Activated T-helper 17 cell treated with anti-CD3 and anti-CD28 coated beads, Interleukin-2, amount 50 U/mL, for 72 hours (primary cell): ENCODE measurements at regions not wholly inside any gene's neighbourhood (a gene's known extent, or its start where the extent isn't known, plus 50 kb on each side); places are given as distances from the start of the nearest gene placed in this dataset.
"Not testable (repeated sequence)": the region's sequence is repeated elsewhere in the genome, so short reads cannot be mapped to it uniquely, and the experiment has no call there.

Source experiments
- ATAC-seq: fragments of 150-1000 bp; cut with Tn5 transposase; replicated peaks from 2 replicates; pipeline ENCODE4 v1.10.0; 2021; ENCODE audit warnings: mild to moderate bottlenecking, moderate library complexity
- H3K27ac Mint-ChIP-seq: one replicate; pipeline ENCODE4 v1.8.0; 2022; ENCODE audit warnings: mixed read lengths
- H3K27me3 Mint-ChIP-seq: one replicate; pipeline ENCODE4 v1.8.0; 2022; ENCODE audit warnings: mixed read lengths
- H3K36me3 Mint-ChIP-seq: one replicate; pipeline ENCODE4 v1.8.0; 2022; ENCODE audit warnings: low read depth, mild to moderate bottlenecking, mixed read lengths
- H3K4me1 Mint-ChIP-seq: one replicate; pipeline ENCODE4 v1.8.0; 2022; ENCODE audit warnings: mixed read lengths
- H3K4me3 Mint-ChIP-seq: one replicate; pipeline ENCODE4 v1.8.0; 2022; ENCODE audit warnings: mild to moderate bottlenecking, mixed read lengths
- H3K9me3 Mint-ChIP-seq: one replicate; pipeline ENCODE4 v1.8.0; 2022; ENCODE audit warnings: mixed read lengths

DNA sequence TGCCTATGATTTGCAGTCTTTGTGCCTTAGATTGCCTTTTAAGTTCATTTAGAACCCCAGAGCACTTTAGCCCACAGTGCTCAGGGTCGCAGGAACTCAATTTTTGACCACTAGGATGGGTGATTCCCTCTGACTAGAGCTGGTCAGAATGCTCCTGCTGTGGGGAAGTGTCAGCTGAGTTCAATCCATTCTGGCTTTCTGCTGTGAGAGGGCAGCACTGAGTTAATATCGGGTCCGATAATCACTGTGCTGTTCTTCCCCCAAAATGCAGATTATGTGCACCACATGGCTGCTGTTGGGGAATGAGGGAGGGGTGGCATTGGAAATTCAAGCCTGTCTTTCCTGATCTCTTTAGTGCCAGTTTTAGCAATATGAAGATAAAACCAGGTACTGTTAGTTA, 886.4 kb downstream of the DNAJB9 start:
- Mint-ChIP-seq H3K9me3 (peaks cover 14% of the 10 kb centered on the region), H3K4me3 (no peak overlapping the region), H3K27me3 (no peaks in the 10 kb centered on the region), H3K27ac (no peak overlapping the region), H3K36me3 (no peaks in the 10 kb centered on the region), H3K4me1 (no peaks in the 10 kb centered on the region)
- ATAC-seq: no peak

GRCh38 chr7:109460296-109460695, 890.6 kb downstream of the DNAJB9 start:
- H3K4me3 Mint-ChIP-seq: no peak overlapping the region
- no peak for ATAC-seq
- H3K27me3 Mint-ChIP-seq: no peaks in the 10 kb centered on the region

DNA sequence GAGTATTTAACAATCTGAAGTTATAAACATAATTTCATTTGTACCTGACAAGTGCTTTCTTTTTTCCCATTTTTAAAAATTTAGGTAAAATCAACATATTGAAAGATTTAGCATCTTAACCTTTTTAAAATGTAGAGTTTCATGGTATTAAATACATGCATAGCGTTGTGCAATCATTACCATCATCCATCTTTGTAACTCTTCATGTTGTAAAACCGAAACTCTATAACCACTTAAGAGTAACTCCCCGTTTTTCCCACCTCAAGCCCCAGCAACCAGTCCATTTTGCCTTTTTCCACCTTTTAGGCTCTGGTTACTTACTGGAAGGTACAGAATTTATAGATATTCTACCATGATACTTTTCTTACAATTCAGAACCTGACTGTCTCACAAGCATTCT, 892.5 kb downstream of the DNAJB9 start:
- no peak overlapping the region for H3K27ac Mint-ChIP-seq
- peaks cover 4% of the 10 kb centered on the region for H3K9me3 Mint-ChIP-seq

More at GRCh38 chr7:109460296-109460695, 890.6 kb downstream of the DNAJB9 start:
- Mint-ChIP-seq H3K4me1 (no peaks in the 10 kb centered on the region), H3K27ac (no peak overlapping the region), H3K36me3 (no peaks in the 10 kb centered on the region), H3K9me3 (peaks cover 4% of the 10 kb centered on the region)

GRCh38 chr7:109467729-109468128, 898.1 kb downstream of the DNAJB9 start:
- not testable (repeated sequence) for H3K4me3 Mint-ChIP-seq, ATAC-seq, H3K9me3 Mint-ChIP-seq, H3K27ac Mint-ChIP-seq, H3K36me3 Mint-ChIP-seq, H3K27me3 Mint-ChIP-seq, H3K4me1 Mint-ChIP-seq

More for the DNA sequence above, 892.5 kb downstream of the DNAJB9 start:
- Mint-ChIP-seq H3K4me1 (no peaks in the 10 kb centered on the region), H3K4me3 (no peak overlapping the region), H3K36me3 (no peaks in the 10 kb centered on the region), H3K27me3 (no peaks in the 10 kb centered on the region)
- ATAC-seq: no peak

DNA sequence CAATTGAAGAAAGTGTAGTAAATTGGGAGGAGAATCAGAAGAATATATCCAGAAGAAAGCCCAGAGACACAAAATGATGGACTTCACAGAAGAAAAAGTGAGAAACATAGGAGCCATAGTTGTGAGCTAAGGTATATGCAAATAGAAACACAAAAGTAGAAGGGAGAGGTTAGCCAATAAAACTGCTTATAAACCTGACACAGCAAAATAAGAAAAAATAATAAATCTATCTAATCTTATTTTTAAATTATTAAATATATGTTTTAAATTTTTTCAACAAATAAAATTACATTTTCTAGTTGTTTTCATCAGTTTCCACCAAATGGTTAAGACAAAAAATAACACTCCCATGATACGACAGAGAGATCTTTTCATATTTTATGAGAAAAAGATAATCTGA, 903.5 kb downstream of the DNAJB9 start:
- H3K27ac Mint-ChIP-seq: no peak overlapping the region
- ATAC-seq: no peak
- H3K27me3 Mint-ChIP-seq: no peaks in the 10 kb centered on the region
- H3K36me3 Mint-ChIP-seq: no peaks in the 10 kb centered on the region
- H3K4me1 Mint-ChIP-seq: no peaks in the 10 kb centered on the region
- peaks cover 4% of the 10 kb centered on the region for H3K9me3 Mint-ChIP-seq
- no peak overlapping the region for H3K4me3 Mint-ChIP-seq

- ATAC-seq: no peak
- Mint-ChIP-seq H3K27ac (no peak overlapping the region), H3K9me3 (peaks cover 3% of the 10 kb centered on the region), H3K27me3 (no peaks in the 10 kb centered on the region), H3K36me3 (no peaks in the 10 kb centered on the region), H3K4me3 (no peak overlapping the region), H3K4me1 (no peaks in the 10 kb centered on the region)
Observed at GRCh38 chr7:109476409-109476808, 906.7 kb downstream of the DNAJB9 start.

- peaks cover 3% of the 10 kb centered on the region for H3K9me3 Mint-ChIP-seq
- no peaks in the 10 kb centered on the region for H3K27me3 Mint-ChIP-seq
- H3K27ac Mint-ChIP-seq: no peak overlapping the region
- H3K4me1 Mint-ChIP-seq: no peaks in the 10 kb centered on the region
- H3K36me3 Mint-ChIP-seq: no peaks in the 10 kb centered on the region
- no peak for ATAC-seq
- no peak overlapping the region for H3K4me3 Mint-ChIP-seq
Observed at GRCh38 chr7:109479388-109479787, 909.7 kb downstream of the DNAJB9 start.

DNA sequence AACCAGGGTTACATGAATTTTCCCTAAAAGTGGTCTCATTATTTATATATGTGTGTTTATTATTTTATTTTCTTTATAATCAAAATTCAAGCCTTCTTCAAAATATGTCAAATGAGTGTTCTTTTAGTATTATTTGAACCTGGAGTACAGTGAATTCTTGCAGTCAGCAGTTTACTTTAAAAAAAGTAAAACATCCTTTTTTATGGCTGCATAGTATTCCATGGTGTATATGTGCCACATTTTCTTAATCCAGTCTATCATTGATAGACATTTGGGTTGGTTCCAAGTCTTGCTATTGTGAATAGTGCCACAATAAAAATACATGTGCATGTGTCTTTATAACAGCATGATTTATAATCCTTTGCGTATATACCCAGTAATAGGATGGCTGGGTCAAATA, 920.9 kb downstream of the DNAJB9 start:
- not testable (repeated sequence) for H3K27me3 Mint-ChIP-seq, H3K27ac Mint-ChIP-seq, H3K4me1 Mint-ChIP-seq, ATAC-seq, H3K4me3 Mint-ChIP-seq, H3K9me3 Mint-ChIP-seq, H3K36me3 Mint-ChIP-seq

DNA sequence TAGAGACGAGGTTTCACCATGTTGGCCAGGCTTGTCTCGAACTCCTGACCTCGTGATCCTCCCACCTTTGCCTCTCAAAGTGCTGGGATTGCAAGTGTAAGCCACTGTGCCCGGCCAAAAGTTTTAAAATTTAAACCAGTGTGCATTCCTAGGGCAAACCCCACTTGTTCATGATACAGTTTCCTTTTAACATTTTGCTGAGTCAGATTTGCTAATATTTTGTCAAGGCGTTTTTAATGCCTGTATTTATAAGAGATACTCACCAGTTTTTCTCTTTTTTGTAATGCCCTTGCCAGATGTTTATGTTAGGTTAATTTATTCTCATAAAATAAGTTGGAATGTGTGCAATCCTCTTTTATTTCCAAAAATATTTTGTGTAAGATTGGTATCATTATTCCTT, 927.4 kb downstream of the DNAJB9 start:
- Mint-ChIP-seq H3K27ac (no peak overlapping the region), H3K9me3 (peaks cover 12% of the 10 kb centered on the region), H3K4me1 (no peaks in the 10 kb centered on the region), H3K27me3 (no peaks in the 10 kb centered on the region), H3K36me3 (no peaks in the 10 kb centered on the region), H3K4me3 (no peak overlapping the region)
- ATAC-seq: no peak

- no peaks in the 10 kb centered on the region for H3K4me1 Mint-ChIP-seq
- H3K27me3 Mint-ChIP-seq: no peaks in the 10 kb centered on the region
- no peak overlapping the region for H3K4me3 Mint-ChIP-seq
- no peak overlapping the region for H3K27ac Mint-ChIP-seq
- H3K36me3 Mint-ChIP-seq: no peaks in the 10 kb centered on the region
- no peak for ATAC-seq
- H3K9me3 Mint-ChIP-seq: peaks cover 13% of the 10 kb centered on the region
Observed at GRCh38 chr7:109498131-109498530, 928.5 kb downstream of the DNAJB9 start.

DNA sequence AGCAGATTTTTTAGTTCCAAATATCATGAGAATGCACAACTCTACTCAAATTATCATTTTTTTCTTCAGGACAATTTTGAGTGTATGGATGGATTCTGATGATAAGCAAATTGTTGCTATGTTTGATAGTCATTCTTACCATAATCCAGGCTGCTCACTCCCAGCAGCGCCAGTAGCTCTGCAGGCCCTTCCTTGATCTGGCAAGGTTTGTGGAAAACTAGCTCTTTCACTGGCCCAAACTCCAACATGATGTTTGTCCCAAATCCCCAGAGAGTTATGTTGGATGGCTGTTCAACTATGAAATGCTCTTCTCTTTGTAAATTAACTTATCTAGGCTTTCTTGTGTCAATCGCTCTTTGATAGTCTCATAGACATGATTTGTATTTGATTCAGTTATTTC, 933.7 kb downstream of the DNAJB9 start:
- no peak overlapping the region for H3K27ac Mint-ChIP-seq
- no peaks in the 10 kb centered on the region for H3K4me1 Mint-ChIP-seq
- H3K4me3 Mint-ChIP-seq: no peak overlapping the region
- H3K9me3 Mint-ChIP-seq: peaks cover 19% of the 10 kb centered on the region
- ATAC-seq: no peak
- no peaks in the 10 kb centered on the region for H3K36me3 Mint-ChIP-seq
- no peaks in the 10 kb centered on the region for H3K27me3 Mint-ChIP-seq

DNA sequence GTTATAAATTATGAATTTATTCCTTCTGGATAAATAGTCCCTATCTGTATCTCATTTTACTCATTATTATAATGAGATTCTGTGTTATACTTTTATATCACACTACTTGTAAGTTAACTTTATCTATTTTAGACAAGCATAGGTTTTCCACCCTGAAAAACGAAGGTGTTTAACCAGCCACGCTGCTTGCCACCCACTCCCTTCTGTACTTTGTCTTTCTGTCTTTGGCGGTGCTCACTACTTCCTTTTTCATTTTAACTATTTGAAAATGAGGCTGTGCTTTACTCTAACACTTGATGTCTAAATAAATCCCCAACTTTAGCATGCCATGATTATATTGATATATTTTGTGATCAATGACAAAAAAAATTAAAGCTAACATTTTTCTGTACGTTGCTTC, 952.9 kb downstream of the DNAJB9 start:
- no peaks in the 10 kb centered on the region for H3K36me3 Mint-ChIP-seq
- H3K4me3 Mint-ChIP-seq: no peak overlapping the region
- no peak for ATAC-seq
- H3K4me1 Mint-ChIP-seq: no peaks in the 10 kb centered on the region
- no peaks in the 10 kb centered on the region for H3K9me3 Mint-ChIP-seq
- H3K27me3 Mint-ChIP-seq: no peaks in the 10 kb centered on the region
- H3K27ac Mint-ChIP-seq: no peak overlapping the region

DNA sequence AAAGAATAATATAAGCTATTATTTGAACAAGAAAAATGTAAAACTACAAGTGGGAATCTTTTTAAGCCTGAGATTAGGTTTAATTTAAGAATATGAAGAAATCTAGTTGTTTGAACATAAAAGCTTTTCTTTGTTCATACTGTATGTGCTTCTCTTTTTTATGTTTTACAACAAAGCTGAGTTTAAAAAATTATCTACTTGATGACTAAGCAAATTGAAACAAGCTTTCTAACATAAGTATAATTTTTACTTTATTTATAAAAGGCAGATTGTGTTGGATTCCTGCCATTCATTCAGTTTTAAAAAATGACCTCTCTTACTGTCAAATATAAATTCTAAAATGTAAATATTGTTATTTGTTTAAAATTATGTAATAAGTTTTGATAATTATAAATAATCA, 958.2 kb downstream of the DNAJB9 start:
- no peak overlapping the region for H3K27ac Mint-ChIP-seq
- no peak overlapping the region for H3K4me3 Mint-ChIP-seq
- no peaks in the 10 kb centered on the region for H3K4me1 Mint-ChIP-seq
- no peak for ATAC-seq
- peaks cover 3% of the 10 kb centered on the region for H3K9me3 Mint-ChIP-seq
- H3K27me3 Mint-ChIP-seq: no peaks in the 10 kb centered on the region
- H3K36me3 Mint-ChIP-seq: no peaks in the 10 kb centered on the region

DNA sequence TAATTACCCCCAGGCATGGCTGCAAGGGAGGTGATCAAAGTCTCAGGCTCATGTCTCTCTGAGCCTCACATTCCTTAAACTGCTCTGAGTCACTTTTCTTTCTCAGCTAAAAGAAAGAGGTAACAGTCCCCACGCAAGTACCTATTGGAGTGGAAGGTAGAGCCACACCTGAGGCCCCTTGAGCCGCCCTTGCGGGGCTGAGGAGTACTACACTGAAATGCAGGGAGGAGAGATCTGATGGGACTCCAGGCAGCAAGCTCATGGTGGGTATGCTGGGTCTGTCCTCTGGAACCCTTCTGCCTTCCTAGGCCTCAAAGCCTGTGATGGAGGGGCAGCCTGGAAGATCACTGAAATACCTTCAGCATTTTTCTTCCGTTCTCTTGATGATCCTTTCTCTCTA, 960.0 kb downstream of the DNAJB9 start:
- no peak overlapping the region for H3K4me3 Mint-ChIP-seq
- H3K4me1 Mint-ChIP-seq: no peaks in the 10 kb centered on the region
- H3K27ac Mint-ChIP-seq: no peak overlapping the region
- no peaks in the 10 kb centered on the region for H3K36me3 Mint-ChIP-seq
- no peak for ATAC-seq
- peaks cover 3% of the 10 kb centered on the region for H3K9me3 Mint-ChIP-seq
- no peaks in the 10 kb centered on the region for H3K27me3 Mint-ChIP-seq

DNA sequence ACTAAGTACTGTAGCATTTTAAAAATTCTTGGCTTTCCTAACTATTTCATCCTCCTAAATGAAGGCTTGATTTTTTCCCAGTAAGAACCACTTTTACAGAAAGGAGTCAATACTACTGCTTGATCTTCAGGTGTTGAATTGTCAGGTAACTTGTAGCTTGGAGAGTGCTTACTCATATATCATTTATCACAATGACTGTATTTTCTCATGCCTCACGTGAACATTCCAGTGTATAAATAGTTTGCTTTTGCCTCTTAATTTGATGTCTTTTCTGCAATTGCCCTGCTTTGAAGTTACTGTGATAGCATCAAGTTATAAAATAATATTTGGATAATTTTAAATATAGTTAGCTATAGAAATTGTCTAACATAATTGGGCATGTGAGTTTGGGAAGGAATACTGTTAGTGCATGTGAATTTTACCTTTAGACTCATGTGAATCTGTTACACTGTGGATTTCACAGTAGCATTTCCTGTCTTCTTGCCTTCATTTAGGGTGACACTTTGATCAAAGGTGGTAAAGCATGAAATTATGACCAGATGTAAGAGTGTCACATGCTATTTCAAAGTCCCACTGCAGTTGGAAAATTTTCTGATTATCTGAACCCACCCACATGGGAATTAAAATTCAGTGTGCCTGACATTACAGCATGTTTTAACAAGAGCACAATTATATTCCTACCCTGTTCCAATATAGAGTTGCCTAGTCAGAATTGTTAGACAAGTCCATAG, 962.8 kb downstream of the DNAJB9 start:
- Mint-ChIP-seq H3K4me3 (no peak overlapping the region), H3K27me3 (no peaks in the 10 kb centered on the region), H3K9me3 (peaks cover 3% of the 10 kb centered on the region), H3K4me1 (no peaks in the 10 kb centered on the region), H3K27ac (no peak overlapping the region), H3K36me3 (no peaks in the 10 kb centered on the region)
- no peak for ATAC-seq

DNA sequence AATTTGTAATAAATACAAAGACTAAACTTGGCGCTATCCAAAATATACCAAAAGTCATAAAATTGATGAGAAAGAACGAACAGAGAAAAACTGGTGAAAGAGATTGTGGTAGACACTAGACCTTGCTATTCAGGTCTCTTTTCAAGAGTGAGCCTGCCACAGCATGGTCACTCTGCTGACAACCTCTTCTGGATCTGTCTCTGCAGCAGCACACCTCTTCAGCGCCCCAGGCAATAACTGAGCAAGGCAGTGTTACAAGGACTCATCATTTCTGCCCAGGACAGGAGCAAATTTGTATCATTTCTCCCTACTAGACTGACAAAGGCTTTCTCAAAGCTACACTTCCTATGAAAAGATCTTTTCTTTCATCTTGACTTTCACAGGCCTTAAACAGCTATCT, 976.0 kb downstream of the DNAJB9 start:
- Mint-ChIP-seq H3K27me3 (no peaks in the 10 kb centered on the region), H3K27ac (no peak overlapping the region), H3K4me3 (no peak overlapping the region), H3K36me3 (no peaks in the 10 kb centered on the region), H3K9me3 (peaks cover under 1% of the 10 kb centered on the region), H3K4me1 (no peaks in the 10 kb centered on the region)
- ATAC-seq: no peak
